DND-41 (cell line): ENCODE measurements at regions not wholly inside any gene's neighbourhood (a gene's known extent, or its start where the extent isn't known, plus 50 kb on each side); places are given as distances from the start of the nearest gene placed in this dataset.

Experiments used
- ATAC-seq: fragments of 200-7000 bp; cut with Tn5 transposase; 3 replicates; pipeline ENCODE4 v1.9.1; 2021; ENCODE audit warnings: low read depth; ENCODE audit not compliant: insufficient read depth
- DNase-seq: peaks from one replicate; pipeline ENCODE4 v3.0.0-alpha.2; 2020
- H2AFZ ChIP-seq: 2 replicates; pipeline ENCODE4 v1.6.0; 2012; ENCODE audit warnings: low read depth, low read length
- H3K27ac ChIP-seq: 2 replicates; pipeline ENCODE4 v1.5.1; 2012; ENCODE audit warnings: low read length, inconsistent platforms
- H3K27me3 ChIP-seq: fragments of 200-600 bp; sonication (generic); 2 replicates; pipeline ENCODE4 v1.6.0; 2012; ENCODE audit warnings: low read length, mild to moderate bottlenecking, inconsistent platforms; ENCODE audit not compliant: insufficient read depth, poor library complexity
- H3K36me3 ChIP-seq: 2 replicates; pipeline ENCODE4 v1.5.1; 2012; ENCODE audit warnings: low read length, inconsistent platforms; ENCODE audit not compliant: insufficient read depth
- H3K4me1 ChIP-seq: 2 replicates; pipeline ENCODE4 v1.5.1; 2012; ENCODE audit warnings: mild to moderate bottlenecking, low read length; ENCODE audit not compliant: insufficient read depth
- H3K4me2 ChIP-seq: 2 replicates; pipeline ENCODE4 v1.6.0; 2012; ENCODE audit warnings: mild to moderate bottlenecking, moderate library complexity, low read length, inconsistent platforms; ENCODE audit not compliant: insufficient read depth
- H3K4me3 ChIP-seq, 2 experiments: fragments of 200-600 bp in 1 of 2; shearing (Covaris generic) in 1 of 2; 2 replicates each; pipeline ENCODE4 v1.5.1; 2012 to 2016; ENCODE audit warnings: inconsistent platforms in 2 of 2, low read length in 2 of 2, mild to moderate bottlenecking in 2 of 2, low read depth in 1 of 2, moderate library complexity in 1 of 2
- H3K79me2 ChIP-seq: 2 replicates; pipeline ENCODE4 v1.6.0; 2012; ENCODE audit warnings: low read length, inconsistent platforms; ENCODE audit not compliant: insufficient read depth
- H3K9ac ChIP-seq: 2 replicates; pipeline ENCODE4 v1.6.0; 2012; ENCODE audit warnings: low read depth, mild to moderate bottlenecking, inconsistent platforms, low read length, moderate library complexity
- H3K9me3 ChIP-seq: 2 replicates; pipeline ENCODE4 v1.5.1; 2012; ENCODE audit warnings: low read length, moderate library complexity, mild to moderate bottlenecking, inconsistent platforms; ENCODE audit not compliant: insufficient read depth, severe bottlenecking
- H4K20me1 ChIP-seq: 2 replicates; pipeline ENCODE4 v1.6.0; 2012; ENCODE audit warnings: low read length; ENCODE audit not compliant: insufficient read depth
- EZH2 ChIP-seq: IDR thresholded peaks from 3 replicates; pipeline ENCODE4 v1.6.1; 2012; ENCODE audit warnings: borderline replicate concordance, low read depth, mild to moderate bottlenecking, moderate library complexity, low read length, inconsistent platforms; ENCODE audit not compliant: severe bottlenecking
- TF ChIP-seq, protein P1 (sequence below): IDR thresholded peaks from 2 replicates; pipeline ENCODE4 v1.5.1; 2012; ENCODE audit warnings: borderline replicate concordance, low read length, moderate library complexity, mild to moderate bottlenecking; ENCODE audit not compliant: poor library complexity, severe bottlenecking; ENCODE audit errors: extremely low read depth

- Histone ChIP-seq H3K4me2 (no peak overlapping the region), H4K20me1 (no peaks in the 10 kb centered on the region), H2AFZ (no peak overlapping the region), H3K36me3 (no peaks in the 10 kb centered on the region), H3K4me3 (no peak overlapping the region), H3K79me2 (no peaks in the 10 kb centered on the region), H3K27ac (no peak overlapping the region), H3K9me3 (no peaks in the 10 kb centered on the region), H3K4me1 (no peaks in the 10 kb centered on the region), H3K9ac (no peak overlapping the region), H3K27me3 (no peaks in the 10 kb centered on the region)
- ATAC-seq (no peak), DNase-seq (no peak)
- no peak for TF ChIP-seq EZH2
- TF ChIP-seq, protein P1, sequence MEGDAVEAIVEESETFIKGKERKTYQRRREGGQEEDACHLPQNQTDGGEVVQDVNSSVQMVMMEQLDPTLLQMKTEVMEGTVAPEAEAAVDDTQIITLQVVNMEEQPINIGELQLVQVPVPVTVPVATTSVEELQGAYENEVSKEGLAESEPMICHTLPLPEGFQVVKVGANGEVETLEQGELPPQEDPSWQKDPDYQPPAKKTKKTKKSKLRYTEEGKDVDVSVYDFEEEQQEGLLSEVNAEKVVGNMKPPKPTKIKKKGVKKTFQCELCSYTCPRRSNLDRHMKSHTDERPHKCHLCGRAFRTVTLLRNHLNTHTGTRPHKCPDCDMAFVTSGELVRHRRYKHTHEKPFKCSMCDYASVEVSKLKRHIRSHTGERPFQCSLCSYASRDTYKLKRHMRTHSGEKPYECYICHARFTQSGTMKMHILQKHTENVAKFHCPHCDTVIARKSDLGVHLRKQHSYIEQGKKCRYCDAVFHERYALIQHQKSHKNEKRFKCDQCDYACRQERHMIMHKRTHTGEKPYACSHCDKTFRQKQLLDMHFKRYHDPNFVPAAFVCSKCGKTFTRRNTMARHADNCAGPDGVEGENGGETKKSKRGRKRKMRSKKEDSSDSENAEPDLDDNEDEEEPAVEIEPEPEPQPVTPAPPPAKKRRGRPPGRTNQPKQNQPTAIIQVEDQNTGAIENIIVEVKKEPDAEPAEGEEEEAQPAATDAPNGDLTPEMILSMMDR = no peak
Observed at GRCh38 chr5:62773460-62773859, 194.8 kb downstream of the LRRC70 start.

- Histone ChIP-seq H4K20me1 (no peaks in the 10 kb centered on the region), H3K9ac (no peak overlapping the region), H3K4me2 (no peak overlapping the region), H3K9me3 (no peaks in the 10 kb centered on the region), H3K27ac (no peak overlapping the region), H3K4me1 (no peaks in the 10 kb centered on the region), H3K27me3 (no peaks in the 10 kb centered on the region), H3K79me2 (no peaks in the 10 kb centered on the region), H3K4me3 (no peak overlapping the region), H2AFZ (no peak overlapping the region), H3K36me3 (no peaks in the 10 kb centered on the region)
- ATAC-seq (no peak), DNase-seq (no peak)
- no peak for TF ChIP-seq EZH2
- TF ChIP-seq, protein P1 = no peak
Observed at GRCh38 chr5:62771341-62771740, 192.7 kb downstream of the LRRC70 start.

- Histone ChIP-seq H3K27me3 (no peaks in the 10 kb centered on the region), H3K4me3 (no peak overlapping the region), H3K27ac (no peak overlapping the region), H3K36me3 (no peaks in the 10 kb centered on the region), H3K9me3 (no peaks in the 10 kb centered on the region), H3K4me2 (no peak overlapping the region), H3K79me2 (no peaks in the 10 kb centered on the region), H2AFZ (no peak overlapping the region), H4K20me1 (no peaks in the 10 kb centered on the region), H3K4me1 (no peaks in the 10 kb centered on the region), H3K9ac (no peak overlapping the region)
- no peak for ATAC-seq
- DNase-seq = no peak
- TF ChIP-seq, protein P1 = no peak
- TF ChIP-seq EZH2 = no peak
Observed at GRCh38 chr5:62767650-62768049, 189.0 kb downstream of the LRRC70 start.

DNA sequence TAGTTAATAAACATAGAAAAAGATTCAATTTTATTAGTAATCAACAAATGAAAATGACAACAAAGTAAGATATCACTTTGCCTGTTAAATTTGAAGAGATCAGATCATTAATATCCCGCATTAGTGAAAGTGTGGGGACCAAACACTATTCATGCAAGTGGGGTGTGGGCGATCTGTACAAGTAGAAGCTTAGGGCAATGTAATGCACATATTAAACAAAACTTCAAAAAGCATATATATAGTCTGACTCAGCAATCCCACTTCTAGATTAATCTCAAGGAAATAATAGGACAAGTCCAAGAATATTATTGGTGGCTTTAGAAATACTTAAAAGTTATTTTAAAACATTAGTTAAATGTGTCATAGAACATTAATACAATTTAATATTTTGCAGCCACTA, 188.5 kb downstream of the LRRC70 start:
- Histone ChIP-seq H3K9me3 (no peaks in the 10 kb centered on the region), H3K4me2 (no peak overlapping the region), H3K4me3 (no peak overlapping the region), H3K9ac (no peak overlapping the region), H3K79me2 (no peaks in the 10 kb centered on the region), H3K27ac (no peak overlapping the region), H4K20me1 (no peaks in the 10 kb centered on the region), H3K27me3 (no peaks in the 10 kb centered on the region), H3K4me1 (no peaks in the 10 kb centered on the region), H3K36me3 (no peaks in the 10 kb centered on the region), H2AFZ (no peak overlapping the region)
- TF ChIP-seq, protein P1 = no peak
- no peak for TF ChIP-seq EZH2
- DNase-seq (no peak), ATAC-seq (no peak)
